GM12865 (cell line): ENCODE measurements at regions not wholly inside any gene's neighbourhood (a gene's known extent, or its start where the extent isn't known, plus 50 kb on each side); places are given as distances from the start of the nearest gene placed in this dataset.
"Not testable (repeated sequence)": the region's sequence is repeated elsewhere in the genome, so short reads cannot be mapped to it uniquely, and the experiment has no call there.

Experiments used
- DNase-seq: peaks from one replicate; pipeline ENCODE4 v3.0.0; 2010; ENCODE audit warnings: low read depth
- H3K4me3 ChIP-seq: 2 replicates; pipeline ENCODE4 v1.5.1; 2011; ENCODE audit warnings: mild to moderate bottlenecking, low read depth, low read length, control low read depth
- CTCF ChIP-seq: IDR thresholded peaks from 2 replicates; pipeline ENCODE4 v1.5.1; 2011; ENCODE audit warnings: low read length, control low read depth, low read depth, inconsistent platforms; ENCODE audit not compliant: insufficient read depth; ENCODE audit errors: missing control alignments

- no peak for DNase-seq
- no peak overlapping the region for H3K4me3 ChIP-seq
- TF ChIP-seq CTCF: no peak
Measured at GRCh38 chr6:8175046-8175777, 72.9 kb upstream of the EEF1E1 start.

- H3K4me3 ChIP-seq: no peak overlapping the region
- DNase-seq: no peak
- TF ChIP-seq CTCF: no peak
Measured at GRCh38 chr6:8174571-8174970, 72.2 kb upstream of the EEF1E1 start.

- H3K4me3 ChIP-seq: no peak overlapping the region
- TF ChIP-seq CTCF: no peak
- no peak for DNase-seq
Measured at GRCh38 chr6:8172530-8172929, 70.2 kb upstream of the EEF1E1 start.

GRCh38 chr6:8170754-8171153, 68.4 kb upstream of the EEF1E1 start:
- H3K4me3 ChIP-seq: no peak overlapping the region
- DNase-seq: no peak
- TF ChIP-seq CTCF: no peak

DNA sequence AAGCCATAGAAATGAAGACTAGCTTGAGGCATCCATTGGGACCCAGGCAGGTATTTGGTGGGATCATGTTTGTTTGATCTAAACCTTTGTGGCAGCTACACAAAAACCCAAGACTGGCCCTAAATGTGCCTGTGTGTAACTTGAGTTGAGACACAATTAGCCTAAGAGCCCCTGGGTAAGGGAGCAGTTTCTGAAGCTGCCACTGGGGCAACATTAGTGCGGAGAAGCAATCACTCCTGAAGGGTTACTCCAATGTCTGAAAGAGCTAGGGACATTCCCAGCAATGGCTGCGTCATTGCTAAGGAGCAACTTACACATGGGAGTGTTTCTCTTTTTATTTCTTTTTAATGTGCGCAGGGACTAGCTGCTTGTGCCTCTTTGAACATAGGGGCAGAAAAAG, 67.9 kb upstream of the EEF1E1 start:
- DNase-seq: no peak
- H3K4me3 ChIP-seq: no peak overlapping the region
- TF ChIP-seq CTCF: no peak

DNA sequence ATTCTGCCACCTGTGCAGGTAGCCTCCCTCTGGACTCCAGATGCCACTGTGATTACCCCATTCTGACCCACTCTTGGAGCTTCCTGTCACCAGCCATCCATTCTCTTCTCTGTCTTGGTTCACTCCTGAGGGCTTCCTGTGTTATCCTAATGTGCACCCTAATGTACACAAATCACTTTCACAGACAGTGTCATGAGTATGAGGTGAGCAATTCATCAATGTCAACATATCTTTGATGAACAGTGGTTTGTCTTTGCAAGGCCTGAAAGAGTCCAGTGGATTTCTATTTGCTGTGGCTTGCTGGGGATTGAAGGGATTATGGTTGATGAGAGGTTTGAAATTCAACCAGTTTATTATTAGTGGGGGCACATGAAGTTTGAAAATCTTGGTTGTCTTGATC, 63.8 kb upstream of the EEF1E1 start:
- no peak overlapping the region for H3K4me3 ChIP-seq
- TF ChIP-seq CTCF: no peak
- no peak for DNase-seq

DNA sequence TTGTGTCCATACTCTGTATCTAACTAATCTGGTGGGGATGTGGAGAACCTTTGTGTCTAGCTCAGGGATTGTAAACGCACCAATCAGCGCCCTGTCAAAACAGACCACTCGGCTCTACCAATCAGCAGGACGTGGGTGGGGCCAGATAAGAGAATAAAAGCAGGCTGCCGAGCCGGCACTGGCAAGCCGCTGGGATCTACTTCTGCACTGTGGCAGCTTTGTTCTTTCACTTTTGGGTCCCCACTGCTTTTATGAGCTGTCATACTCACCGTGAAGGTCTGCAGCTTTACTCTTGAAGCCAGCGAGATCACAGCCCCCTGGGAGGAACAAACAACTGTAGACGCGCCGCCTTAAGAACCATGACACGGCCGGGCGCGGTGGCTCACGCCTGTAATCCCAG, 62.7 kb upstream of the EEF1E1 start:
- H3K4me3 ChIP-seq, DNase-seq: not testable (repeated sequence)

DNA sequence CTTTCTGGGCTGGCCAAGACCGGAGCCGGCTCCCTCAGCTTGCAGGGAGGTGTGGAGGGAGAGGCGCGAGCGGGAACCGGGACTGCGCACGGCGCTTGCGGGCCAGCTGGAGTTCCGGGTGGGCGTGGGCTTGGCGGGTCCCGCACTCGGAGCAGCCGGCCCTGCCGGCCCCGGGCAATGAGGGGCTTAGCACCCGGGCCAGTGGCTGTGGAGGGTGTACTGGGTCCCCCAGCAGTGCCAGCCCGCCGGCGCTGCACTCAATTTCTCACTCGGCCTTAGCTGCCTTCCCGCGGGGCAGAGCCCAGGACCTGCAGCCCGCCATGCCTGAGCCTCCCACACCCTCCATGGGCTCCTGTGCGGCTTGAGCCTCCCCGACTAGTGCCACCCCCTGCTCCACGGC, 61.9 kb upstream of the EEF1E1 start:
- not testable (repeated sequence) for DNase-seq, H3K4me3 ChIP-seq
